GM19455 (cell line): ENCODE measurements at regions not wholly inside any gene's neighbourhood (a gene's known extent, or its start where the extent isn't known, plus 50 kb on each side); places are given as distances from the start of the nearest gene placed in this dataset.
"Not testable (repeated sequence)": the region's sequence is repeated elsewhere in the genome, so short reads cannot be mapped to it uniquely, and the experiment has no call there.

ENCODE experiments used
- ATAC-seq: cut with Tn5 transposase; IDR thresholded peaks from one replicate; pipeline ENCODE4 v1.9.1; 2021; ENCODE audit not compliant: unreplicated experiment

DNA sequence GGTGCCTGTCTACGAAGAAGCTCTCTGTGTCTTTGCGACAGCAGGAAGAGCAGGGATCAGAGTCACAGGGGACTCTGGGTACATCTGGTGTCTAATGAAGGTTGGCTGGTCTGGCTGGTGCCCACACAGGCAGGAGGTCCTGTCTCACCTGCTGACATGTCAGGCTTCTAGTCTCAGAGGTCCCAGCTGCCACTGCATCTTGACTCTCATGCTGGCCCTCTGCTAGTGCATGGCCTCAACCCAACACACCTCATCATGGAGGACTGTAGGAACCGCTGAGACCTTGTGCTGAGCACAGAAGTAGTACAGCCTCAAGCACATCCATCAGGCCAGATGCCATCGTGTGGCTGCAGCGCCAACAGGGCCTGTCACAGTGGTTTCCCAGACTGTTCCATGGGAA, 206.1 kb upstream of the NR2F2 start:
- no peak for ATAC-seq

- ATAC-seq = no peak
Observed at GRCh38 chr15:96125721-96126415, 204.6 kb upstream of the NR2F2 start.

- ATAC-seq = no peak
Observed at GRCh38 chr15:96126859-96127258, 203.6 kb upstream of the NR2F2 start.

DNA sequence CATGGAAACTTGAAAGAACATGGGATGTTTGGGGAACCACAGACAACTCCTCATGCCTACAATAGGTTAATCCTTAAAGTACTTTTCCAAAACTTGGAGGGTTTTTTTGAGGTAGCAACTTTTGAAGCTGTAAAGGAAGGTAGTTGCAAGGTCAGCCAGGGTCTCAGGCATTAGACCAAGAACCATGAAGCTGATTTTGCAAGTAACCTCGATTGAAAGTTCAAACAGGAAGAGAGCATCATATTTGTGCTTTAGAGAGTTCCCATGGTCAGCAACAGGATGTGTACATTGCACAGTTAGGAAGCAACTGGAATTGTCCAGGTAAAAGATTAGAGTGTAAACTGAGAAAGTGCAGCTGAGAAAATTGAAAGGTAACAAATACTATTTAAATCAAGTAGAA, 199.8 kb upstream of the NR2F2 start:
- ATAC-seq = no peak

DNA sequence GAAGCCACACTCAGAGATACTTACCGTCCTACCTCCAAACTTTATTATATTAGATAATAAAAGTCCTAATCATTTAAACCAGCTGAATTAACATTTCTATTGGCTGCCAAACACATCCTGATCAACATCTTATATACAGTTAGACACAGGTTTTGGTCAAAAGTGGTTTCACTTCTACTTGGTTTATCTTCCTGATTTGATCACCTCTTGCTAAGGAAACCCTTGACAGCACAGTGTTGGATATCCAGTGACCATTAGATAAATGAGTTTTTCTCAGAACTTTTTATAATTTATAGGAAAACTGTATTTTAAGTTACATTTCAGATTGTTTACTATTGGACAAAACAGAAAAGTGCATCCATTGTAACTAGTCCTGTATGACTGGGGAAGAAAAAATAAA, 198.4 kb upstream of the NR2F2 start:
- no peak for ATAC-seq

DNA sequence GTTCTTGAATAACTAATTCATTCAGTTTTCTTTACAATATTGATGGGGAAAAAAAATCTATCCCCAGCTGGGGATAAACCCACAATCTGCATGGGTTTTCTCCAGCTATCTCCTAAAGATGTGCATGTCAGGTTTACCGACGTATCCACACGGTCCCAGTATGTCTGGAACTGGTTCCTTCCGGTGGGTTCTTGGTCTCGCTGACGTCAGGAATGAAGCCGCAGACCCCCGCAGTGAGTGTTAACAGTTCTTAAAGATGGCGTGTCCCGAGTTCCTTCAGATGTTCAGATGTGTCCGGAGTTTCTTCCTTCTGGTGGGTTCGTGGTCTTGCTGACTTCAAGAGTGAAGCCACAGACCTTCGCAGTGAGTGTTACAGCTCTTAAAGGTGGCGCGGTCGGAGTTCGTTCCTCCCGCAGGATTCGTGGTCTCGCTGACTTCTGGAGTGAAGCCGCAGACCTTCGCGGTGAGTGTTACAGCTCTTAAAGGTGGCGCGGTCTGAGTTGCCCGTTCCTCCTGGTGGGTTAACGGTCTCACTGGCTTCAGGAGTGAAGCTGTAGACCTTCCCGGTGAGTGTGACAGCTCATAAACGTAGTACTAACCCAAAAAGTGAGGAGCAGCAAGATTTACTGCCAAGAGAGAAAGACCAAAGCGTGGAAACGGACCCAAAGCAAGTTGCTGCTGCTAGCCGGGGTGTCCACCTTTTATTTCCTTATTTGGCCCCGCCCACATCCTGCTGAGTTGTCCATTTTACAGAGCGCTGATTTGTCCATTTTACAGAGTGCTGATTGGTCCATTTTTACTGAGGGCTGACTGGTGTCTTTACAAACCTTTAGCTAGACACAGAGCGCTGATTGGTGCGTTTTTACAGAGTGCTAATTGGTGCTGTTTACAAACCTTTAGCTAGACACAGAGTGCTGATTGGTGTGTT, 195.1 kb upstream of the NR2F2 start:
- ATAC-seq = no peak

DNA sequence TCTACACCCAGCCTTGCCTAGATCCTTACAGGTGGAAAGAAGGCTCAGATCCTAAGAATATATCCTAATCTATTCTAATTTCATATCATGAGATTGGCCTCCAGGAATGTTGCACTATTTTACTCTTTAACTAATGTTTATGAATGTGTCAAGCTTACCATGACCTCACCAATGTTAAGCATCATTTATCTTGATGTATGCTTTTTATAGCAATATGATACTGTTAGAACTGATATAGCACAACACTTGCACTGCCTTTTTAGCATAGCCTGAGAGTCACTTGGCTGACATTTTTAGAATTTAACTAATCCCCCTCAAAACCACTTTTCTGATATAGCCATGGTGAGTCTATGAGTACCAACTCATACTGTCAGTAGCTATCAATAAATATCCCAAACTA, 191.5 kb upstream of the NR2F2 start:
- ATAC-seq = no peak

DNA sequence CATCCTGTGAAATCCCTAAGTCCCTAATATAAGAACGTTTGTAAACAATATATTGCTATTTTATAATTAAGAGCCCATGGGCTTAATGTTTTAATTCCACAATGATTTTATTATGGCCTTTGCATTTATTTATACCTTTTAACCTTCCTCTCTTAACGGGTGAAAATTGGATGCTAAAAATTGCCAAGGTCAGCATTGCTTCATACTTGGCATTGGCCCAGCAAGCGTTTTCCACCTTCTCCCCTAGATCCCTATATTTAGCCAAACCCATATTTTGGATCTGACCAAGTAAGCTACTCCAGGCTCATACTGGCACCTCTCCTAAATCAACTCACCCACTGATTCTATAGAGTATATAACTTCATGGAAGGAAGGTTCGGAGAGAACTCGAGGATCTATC, 188.0 kb upstream of the NR2F2 start:
- no peak for ATAC-seq

- ATAC-seq = no peak
Observed at GRCh38 chr15:96144734-96145133, 185.8 kb upstream of the NR2F2 start.

- no peak for ATAC-seq
Observed at GRCh38 chr15:96146726-96147125, 183.8 kb upstream of the NR2F2 start.

- no peak for ATAC-seq
Observed at GRCh38 chr15:96147267-96147666, 183.2 kb upstream of the NR2F2 start.

DNA sequence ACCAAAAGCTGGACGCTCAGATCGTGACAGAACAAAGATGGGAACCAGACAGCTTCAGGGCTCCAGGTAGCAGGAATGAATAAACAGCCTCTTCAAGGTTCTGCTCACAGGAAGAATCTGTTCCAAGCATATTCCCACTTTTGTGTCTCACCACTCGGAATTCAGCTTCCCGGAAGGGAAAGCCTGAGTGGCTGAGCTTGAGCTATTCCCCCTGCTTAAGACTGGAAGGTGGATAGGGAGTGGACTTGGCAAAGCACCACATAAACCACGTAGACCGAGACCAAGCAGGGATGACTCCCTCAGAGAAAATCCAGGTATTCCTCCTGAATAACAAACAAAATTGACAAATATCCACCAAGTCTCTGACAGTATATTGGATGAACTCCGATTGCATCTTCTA, 180.2 kb upstream of the NR2F2 start:
- no peak for ATAC-seq

- ATAC-seq = not testable (repeated sequence)
Observed at GRCh38 chr15:96151749-96152148, 178.8 kb upstream of the NR2F2 start.

- ATAC-seq = no peak
Observed at GRCh38 chr15:96153929-96154328, 176.6 kb upstream of the NR2F2 start.

- no peak for ATAC-seq
Observed at GRCh38 chr15:96158938-96159337, 171.6 kb upstream of the NR2F2 start.

GRCh38 chr15:96160269-96160668, 170.2 kb upstream of the NR2F2 start:
- ATAC-seq = no peak

- no peak for ATAC-seq
Observed at GRCh38 chr15:96160800-96161199, 169.7 kb upstream of the NR2F2 start.

DNA sequence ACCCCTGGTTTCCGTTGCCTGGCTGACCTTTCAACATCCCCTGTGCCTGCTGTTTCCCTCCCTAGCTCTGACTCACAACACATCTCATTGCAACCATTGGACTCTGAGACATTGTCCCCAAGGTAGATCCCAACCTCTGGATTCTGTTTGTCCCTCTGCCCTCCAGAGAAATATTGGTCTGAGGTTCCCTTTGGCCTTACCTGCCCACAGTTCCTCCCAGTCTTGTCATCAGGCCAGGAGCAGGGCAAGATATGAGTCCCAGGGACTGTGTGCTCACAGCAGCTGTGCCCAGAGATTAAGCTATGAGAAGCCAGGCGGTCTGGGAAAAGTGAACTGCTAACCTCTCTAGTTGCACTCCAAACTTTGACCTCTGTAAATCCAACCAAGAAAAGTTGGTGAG, 168.2 kb upstream of the NR2F2 start:
- no peak for ATAC-seq

DNA sequence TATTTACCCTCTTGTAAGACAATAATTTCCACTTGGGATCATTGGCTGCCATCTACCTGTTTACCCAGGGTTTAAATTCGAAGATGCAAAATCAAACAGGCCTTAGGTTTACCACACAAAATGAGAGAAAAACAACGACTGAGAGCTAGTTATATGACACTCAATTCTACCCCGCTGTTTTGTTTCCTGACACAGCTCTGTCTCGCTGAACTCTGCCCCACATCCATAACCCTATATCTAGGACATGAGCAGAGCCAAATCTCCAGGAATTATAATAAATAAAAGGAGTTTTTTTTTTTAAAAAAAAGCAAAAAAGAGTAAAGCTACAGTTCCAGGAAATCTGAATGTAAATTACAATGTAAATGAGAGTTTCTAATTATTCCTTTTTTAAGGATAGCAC, 165.4 kb upstream of the NR2F2 start:
- no peak for ATAC-seq

DNA sequence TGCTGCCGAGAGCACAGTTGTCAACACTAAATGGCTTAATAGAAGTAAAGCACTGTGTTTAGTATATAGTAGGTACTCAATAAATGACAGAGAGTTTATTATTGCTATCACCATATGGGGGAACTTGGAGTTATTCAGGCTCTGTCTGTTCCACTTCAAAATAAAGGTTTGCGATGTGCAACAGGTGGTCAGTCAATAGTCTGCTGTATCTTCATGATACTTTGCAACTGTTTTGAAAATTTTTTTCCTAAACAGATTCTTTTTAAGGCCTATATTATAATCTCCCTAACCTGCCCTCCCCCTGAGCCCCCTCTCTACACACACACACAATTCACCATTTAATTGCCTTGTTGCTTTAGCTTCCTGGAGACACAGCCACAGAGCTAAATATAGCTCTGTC, 164.7 kb upstream of the NR2F2 start:
- no peak for ATAC-seq

DNA sequence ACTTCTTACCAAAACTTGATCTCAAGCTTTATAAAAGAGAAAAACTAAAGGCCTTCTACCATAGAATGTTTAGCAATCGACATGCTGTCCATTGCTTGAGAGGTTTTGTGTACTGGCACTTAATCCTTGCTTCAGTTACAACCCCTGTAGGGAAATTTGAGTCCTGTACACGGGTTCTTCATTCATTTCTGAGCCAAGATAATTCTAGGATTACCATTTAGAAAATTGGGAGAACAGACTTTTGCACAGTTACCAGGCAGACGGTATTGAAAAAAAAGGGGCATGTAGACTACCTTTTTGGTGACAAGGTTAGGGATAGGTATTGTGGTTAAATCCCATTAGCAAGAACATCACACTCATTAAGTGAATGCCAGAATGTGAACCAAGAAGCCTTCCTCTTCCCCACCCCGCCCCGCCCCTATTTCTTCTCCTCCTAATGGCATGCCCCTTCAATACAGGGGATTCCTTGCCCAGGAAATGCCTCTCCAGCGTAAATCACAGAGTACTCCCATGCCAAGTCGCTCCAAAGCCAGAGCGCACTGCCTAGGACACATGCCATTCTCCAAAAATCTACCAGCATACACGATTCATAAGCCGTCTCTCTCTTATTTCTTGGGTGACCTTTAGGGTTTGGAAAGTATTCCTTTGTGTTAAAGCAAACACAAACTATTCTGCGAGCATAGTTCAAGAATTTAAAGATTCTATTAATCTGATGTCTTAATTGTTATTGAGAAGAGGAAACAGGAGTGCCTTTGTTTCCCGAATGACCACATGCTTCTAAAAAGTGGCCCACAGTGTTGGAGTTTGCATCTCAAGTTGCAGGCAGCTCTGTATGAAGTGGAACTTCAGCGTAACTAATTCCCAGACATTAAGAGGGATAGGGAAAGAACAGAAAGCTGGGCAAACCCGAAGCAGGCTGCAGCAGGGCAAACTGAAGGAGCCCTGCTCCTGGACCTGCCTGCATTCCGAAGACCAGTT, 164.0 kb upstream of the NR2F2 start:
- ATAC-seq = no peak
